Lower leg skin (tissue), 3 donors: ENCODE measurements at regions not wholly inside any gene's neighbourhood (a gene's known extent, or its start where the extent isn't known, plus 50 kb on each side); places are given as distances from the start of the nearest gene placed in this dataset.

Experiments used
- CTCF ChIP-seq, 3 donors: fragments of 450-650 bp; IDR thresholded peaks; one replicate each; pipeline ENCODE4 v1.5.1; 2016; ENCODE audit warnings: antibody characterized with exemption in 3 of 3, mild to moderate bottlenecking in 3 of 3, moderate library complexity in 2 of 3
- POLR2A ChIP-seq, 2 donors: fragments of 450-650 bp; IDR thresholded peaks; one replicate each; pipeline ENCODE4 v1.6.1; 2016 to 2017; ENCODE audit warnings: antibody characterized with exemption in 2 of 2, mild to moderate bottlenecking in 1 of 2, moderate library complexity in 1 of 2

- TF ChIP-seq CTCF (IDR thresholded peaks at IDR 0.05) (no peak), POLR2A (IDR thresholded peaks at IDR 0.05) (no peak)
Observed at GRCh38 chr21:27648560-27648959, 681.7 kb upstream of the ADAMTS5 start.
